MM.1S (cell line): ENCODE measurements at regions not wholly inside any gene's neighbourhood (a gene's known extent, or its start where the extent isn't known, plus 50 kb on each side); places are given as distances from the start of the nearest gene placed in this dataset.

Experiments
- DNase-seq: peaks from one replicate; pipeline ENCODE4 v3.0.0-alpha.2; 2015
- H2AFZ ChIP-seq: fragments of 300-600 bp; sonication (generic); 2 replicates; pipeline ENCODE4 v1.6.0; 2016; ENCODE audit warnings: antibody characterized with exemption, low read length
- H3F3A ChIP-seq: fragments of 300-600 bp; sonication (generic); 2 replicates; pipeline ENCODE4 v1.6.1; 2016; ENCODE audit warnings: mild to moderate bottlenecking, antibody characterized with exemption, low read length, moderate library complexity, mixed read lengths; ENCODE audit not compliant: insufficient read depth
- H3K27ac ChIP-seq: fragments of 300-600 bp; sonication (generic); 2 replicates; pipeline ENCODE4 v1.5.1; 2016; ENCODE audit warnings: mild to moderate bottlenecking, low read length
- H3K27me3 ChIP-seq: fragments of 300-600 bp; sonication (generic); replicated peaks from 2 replicates; pipeline ENCODE4 v1.6.0; 2016; ENCODE audit warnings: low read length; ENCODE audit not compliant: insufficient read depth
- H3K36me3 ChIP-seq: fragments of 300-600 bp; sonication (generic); replicated peaks from 2 replicates; pipeline ENCODE4 v1.6.1; 2016; ENCODE audit warnings: mild to moderate bottlenecking, low read length, mixed read lengths; ENCODE audit not compliant: insufficient read depth
- H3K4me1 ChIP-seq: fragments of 300-600 bp; sonication (generic); 2 replicates; pipeline ENCODE4 v1.6.1; 2016; ENCODE audit warnings: low read length, mixed read lengths
- H3K4me2 ChIP-seq: fragments of 300-600 bp; sonication (generic); 2 replicates; pipeline ENCODE4 v1.6.0; 2016; ENCODE audit warnings: low read depth, low read length
- H3K4me3 ChIP-seq: fragments of 300-600 bp; sonication (generic); 2 replicates; pipeline ENCODE4 v1.5.1; 2016; ENCODE audit warnings: low read length, mixed read lengths
- H3K79me2 ChIP-seq: fragments of 300-600 bp; sonication (generic); 2 replicates; pipeline ENCODE4 v1.6.1; 2016; ENCODE audit warnings: mixed run types, low read length, mixed read lengths
- H3K9ac ChIP-seq: fragments of 300-600 bp; sonication (generic); 2 replicates; pipeline ENCODE4 v1.6.1; 2016; ENCODE audit warnings: low read length, mixed read lengths
- H3K9me2 ChIP-seq: fragments of 300-600 bp; sonication (generic); replicated peaks from 2 replicates; pipeline ENCODE4 v1.6.1; 2016; ENCODE audit warnings: mild to moderate bottlenecking, low read length, mixed read lengths; ENCODE audit not compliant: insufficient read depth
- H3K9me3 ChIP-seq: fragments of 300-600 bp; sonication (generic); replicated peaks from 2 replicates; pipeline ENCODE4 v1.6.1; 2016; ENCODE audit warnings: mild to moderate bottlenecking, low read length, mixed read lengths; ENCODE audit not compliant: insufficient read depth
- H4K20me1 ChIP-seq: fragments of 300-600 bp; sonication (generic); 2 replicates; pipeline ENCODE4 v1.6.1; 2016; ENCODE audit warnings: mild to moderate bottlenecking, low read length, moderate library complexity, mixed read lengths; ENCODE audit not compliant: insufficient read depth
- EZH2 ChIP-seq: fragments of 300-600 bp; sonication (generic); optimal IDR thresholded peaks from 2 replicates; pipeline ENCODE3; 2017; ENCODE audit warnings: low read depth, mild to moderate bottlenecking, antibody characterized with exemption, low read length, mixed read lengths
- EZH2phosphoT487 ChIP-seq: fragments of 300-600 bp; sonication (generic); IDR thresholded peaks from 2 replicates; pipeline ENCODE4 v1.6.1; 2018; ENCODE audit warnings: antibody characterized with exemption, low read length
- TF ChIP-seq, protein P1 (sequence below): fragments of 300-600 bp; sonication (generic); IDR thresholded peaks from 2 replicates; pipeline ENCODE4 v1.5.1; 2016; ENCODE audit warnings: antibody characterized with exemption, low read length, mixed read lengths

DNA sequence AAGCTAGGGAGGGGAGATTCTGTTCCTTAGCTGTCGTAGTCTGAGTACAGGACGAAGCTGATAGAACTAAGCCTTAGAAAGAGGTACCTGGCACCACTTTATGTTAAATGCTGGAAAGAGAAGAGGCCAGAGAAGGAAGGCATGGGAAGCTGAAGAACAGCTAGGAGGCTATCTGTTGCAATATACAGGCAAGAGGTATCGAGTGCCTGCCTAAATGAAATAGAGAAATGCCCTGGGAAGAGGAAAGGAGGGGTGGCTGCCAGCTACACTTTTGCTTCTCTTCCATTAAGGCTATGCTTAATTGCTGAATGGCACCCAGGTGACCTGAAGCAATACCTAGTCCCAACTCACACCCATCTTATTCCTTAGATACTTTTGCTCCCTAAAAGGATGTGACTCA lies 380.4 kb upstream of the FGF13 start:
- TF ChIP-seq, protein P1, sequence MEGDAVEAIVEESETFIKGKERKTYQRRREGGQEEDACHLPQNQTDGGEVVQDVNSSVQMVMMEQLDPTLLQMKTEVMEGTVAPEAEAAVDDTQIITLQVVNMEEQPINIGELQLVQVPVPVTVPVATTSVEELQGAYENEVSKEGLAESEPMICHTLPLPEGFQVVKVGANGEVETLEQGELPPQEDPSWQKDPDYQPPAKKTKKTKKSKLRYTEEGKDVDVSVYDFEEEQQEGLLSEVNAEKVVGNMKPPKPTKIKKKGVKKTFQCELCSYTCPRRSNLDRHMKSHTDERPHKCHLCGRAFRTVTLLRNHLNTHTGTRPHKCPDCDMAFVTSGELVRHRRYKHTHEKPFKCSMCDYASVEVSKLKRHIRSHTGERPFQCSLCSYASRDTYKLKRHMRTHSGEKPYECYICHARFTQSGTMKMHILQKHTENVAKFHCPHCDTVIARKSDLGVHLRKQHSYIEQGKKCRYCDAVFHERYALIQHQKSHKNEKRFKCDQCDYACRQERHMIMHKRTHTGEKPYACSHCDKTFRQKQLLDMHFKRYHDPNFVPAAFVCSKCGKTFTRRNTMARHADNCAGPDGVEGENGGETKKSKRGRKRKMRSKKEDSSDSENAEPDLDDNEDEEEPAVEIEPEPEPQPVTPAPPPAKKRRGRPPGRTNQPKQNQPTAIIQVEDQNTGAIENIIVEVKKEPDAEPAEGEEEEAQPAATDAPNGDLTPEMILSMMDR: no peak
- TF ChIP-seq EZH2phosphoT487: no peak
- no peak for TF ChIP-seq EZH2
- no peak overlapping the region for H3K4me3 ChIP-seq
- no peaks in the 10 kb centered on the region for H3K27me3 ChIP-seq

DNA sequence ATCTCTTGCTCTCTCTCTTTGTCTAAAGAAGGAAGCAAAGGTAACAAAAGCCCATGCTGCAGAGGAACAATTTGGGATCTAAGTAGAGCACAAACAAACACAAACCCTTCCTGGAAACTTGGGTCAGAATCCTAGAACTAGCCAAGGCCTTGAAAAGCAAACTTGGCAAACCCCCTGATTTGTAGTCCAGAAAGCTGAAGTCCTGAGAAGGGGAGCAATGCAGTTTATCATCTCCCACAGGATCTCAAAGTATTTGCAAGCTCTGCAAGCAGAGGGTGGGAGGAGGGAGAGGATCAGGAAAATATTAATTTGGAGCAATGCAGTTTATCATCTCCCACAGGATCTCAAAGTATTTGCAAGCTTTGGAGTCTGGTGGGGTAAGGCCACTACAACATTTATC lies 379.5 kb upstream of the FGF13 start:
- H3K36me3 ChIP-seq: no peaks in the 10 kb centered on the region
- TF ChIP-seq, protein P1: no peak
- no peak for TF ChIP-seq EZH2
- no peak for TF ChIP-seq EZH2phosphoT487
- H3K27me3 ChIP-seq: no peaks in the 10 kb centered on the region
- H3K4me3 ChIP-seq: no peak overlapping the region
- no peak overlapping the region for H3K9ac ChIP-seq
- DNase-seq: no peak
- no peaks in the 10 kb centered on the region for H3F3A ChIP-seq
- H4K20me1 ChIP-seq: no peaks in the 10 kb centered on the region
- H3K9me3 ChIP-seq: no peaks in the 10 kb centered on the region
- no peaks in the 10 kb centered on the region for H3K9me2 ChIP-seq
- no peak overlapping the region for H2AFZ ChIP-seq
- H3K4me1 ChIP-seq: no peaks in the 10 kb centered on the region
- no peak overlapping the region for H3K4me2 ChIP-seq
- H3K79me2 ChIP-seq: no peaks in the 10 kb centered on the region
- no peak overlapping the region for H3K27ac ChIP-seq

More for the DNA sequence above, 380.4 kb upstream of the FGF13 start:
- no peaks in the 10 kb centered on the region for H3F3A ChIP-seq
- no peaks in the 10 kb centered on the region for H3K79me2 ChIP-seq
- no peaks in the 10 kb centered on the region for H3K4me1 ChIP-seq
- no peak overlapping the region for H3K9ac ChIP-seq
- no peak overlapping the region for H2AFZ ChIP-seq
- no peaks in the 10 kb centered on the region for H3K36me3 ChIP-seq
- H3K4me2 ChIP-seq: no peak overlapping the region
- H3K9me2 ChIP-seq: no peaks in the 10 kb centered on the region
- H4K20me1 ChIP-seq: no peaks in the 10 kb centered on the region
- H3K9me3 ChIP-seq: no peaks in the 10 kb centered on the region
- no peak for DNase-seq
- H3K27ac ChIP-seq: no peak overlapping the region

GRCh38 chrX:139086246-139086645 lies 374.7 kb upstream of the FGF13 start:
- Histone ChIP-seq H3K9me2 (no peaks in the 10 kb centered on the region), H4K20me1 (no peaks in the 10 kb centered on the region), H3K9ac (no peak overlapping the region), H3K4me3 (no peak overlapping the region), H3F3A (no peaks in the 10 kb centered on the region), H3K27me3 (no peaks in the 10 kb centered on the region), H2AFZ (no peak overlapping the region), H3K36me3 (no peaks in the 10 kb centered on the region), H3K9me3 (no peaks in the 10 kb centered on the region), H3K4me2 (no peak overlapping the region), H3K4me1 (no peaks in the 10 kb centered on the region), H3K79me2 (no peaks in the 10 kb centered on the region), H3K27ac (no peak overlapping the region)
- no peak for DNase-seq
- TF ChIP-seq, protein P1: no peak
- no peak for TF ChIP-seq EZH2phosphoT487

GRCh38 chrX:139085404-139085803 lies 373.9 kb upstream of the FGF13 start:
- no peak overlapping the region for H3K27ac ChIP-seq
- H3K27me3 ChIP-seq: no peaks in the 10 kb centered on the region
- no peak overlapping the region for H2AFZ ChIP-seq
- no peaks in the 10 kb centered on the region for H3K79me2 ChIP-seq
- no peak overlapping the region for H3K9ac ChIP-seq
- no peaks in the 10 kb centered on the region for H3K4me1 ChIP-seq
- no peak for DNase-seq
- TF ChIP-seq, protein P1: no peak
- no peak for TF ChIP-seq EZH2
- TF ChIP-seq EZH2phosphoT487: no peak
- H4K20me1 ChIP-seq: no peaks in the 10 kb centered on the region
- H3K9me2 ChIP-seq: no peaks in the 10 kb centered on the region
- no peaks in the 10 kb centered on the region for H3F3A ChIP-seq
- H3K4me2 ChIP-seq: no peak overlapping the region
- no peaks in the 10 kb centered on the region for H3K36me3 ChIP-seq
- H3K9me3 ChIP-seq: no peaks in the 10 kb centered on the region
- no peak overlapping the region for H3K4me3 ChIP-seq
